ENCODE measurements at regions not wholly inside any gene's neighbourhood (a gene's known extent, or its start where the extent isn't known, plus 50 kb on each side); places are given as distances from the start of the nearest gene placed in this dataset.

GRCh38 chr2:212737392-212738172 is 199.0 kb upstream of the ERBB4 start:
- no peaks in the 10 kb centered on the region for H3K36me3 ChIP-seq
- no peaks in the 10 kb centered on the region for H3K27me3 ChIP-seq
- intact Hi-C loops (cut with DNase I; ENCODE audit: low total_unique reads) (no loop called here), in situ Hi-C loops (cut with MboI; ENCODE audit: low pct_ligation_motif_present in 1 of 4, low pct_unique_long_range_greater_than_20kb in 1 of 4, low sequenced_read_pairs in 3 of 4) (no loop called here)
- TF ChIP-seq EP300 (IDR thresholded peaks at IDR 0.05; ENCODE audit: low read depth) (no peak), CTCF (IDR thresholded peaks at IDR 0.05) (no peak), POLR2AphosphoS5 (IDR thresholded peaks at IDR 0.05) (no peak), POLR2A (IDR thresholded peaks at IDR 0.05) (no peak)
- DNase-seq, result no peak
- H3K4me3 ChIP-seq, result no peak overlapping the region
- 71 to 86% methylated on average over 4 of the region's 4 CpGs for WGBS, 2 donors (ENCODE audit: low coverage in 1 of 2)
- no peaks in the 10 kb centered on the region for H3K9me3 ChIP-seq
- H3K4me1 ChIP-seq, result no peaks in the 10 kb centered on the region
- no peak overlapping the region for H3K27ac ChIP-seq

GRCh38 chr2:212736385-212736726 is 197.8 kb upstream of the ERBB4 start:
- intact Hi-C loops (cut with DNase I; ENCODE audit: low total_unique reads), result no loop called here
- no peaks in the 10 kb centered on the region for H3K9me3 ChIP-seq
- in situ Hi-C loops (cut with MboI; ENCODE audit: low pct_ligation_motif_present in 1 of 4, low pct_unique_long_range_greater_than_20kb in 1 of 4, low sequenced_read_pairs in 3 of 4), result no loop called here

GRCh38 chr2:212733273-212733672 is 194.7 kb upstream of the ERBB4 start:
- Histone ChIP-seq H3K9me3 (no peaks in the 10 kb centered on the region), H3K27ac (no peak overlapping the region), H3K4me1 (no peaks in the 10 kb centered on the region), H3K36me3 (no peaks in the 10 kb centered on the region), H3K4me3 (no peak overlapping the region), H3K27me3 (no peaks in the 10 kb centered on the region)
- TF ChIP-seq POLR2A (IDR thresholded peaks at IDR 0.05) (no peak), EP300 (IDR thresholded peaks at IDR 0.05; ENCODE audit: low read depth) (no peak), CTCF (IDR thresholded peaks at IDR 0.05) (no peak), POLR2AphosphoS5 (IDR thresholded peaks at IDR 0.05) (no peak)
- 55 to 58% methylated on average over 3 to 4 of the region's 4 CpGs for WGBS, 2 donors (ENCODE audit: low coverage in 1 of 2)
- in situ Hi-C loops (cut with MboI; ENCODE audit: low pct_ligation_motif_present in 1 of 4, low pct_unique_long_range_greater_than_20kb in 1 of 4, low sequenced_read_pairs in 3 of 4) (no loop called here), intact Hi-C loops (cut with DNase I; ENCODE audit: low total_unique reads) (no loop called here)
- DNase-seq, result no peak

More at GRCh38 chr2:212736385-212736726, 197.8 kb upstream of the ERBB4 start:
- DNase-seq, result no peak
- H3K27ac ChIP-seq, result no peak overlapping the region
- no peak overlapping the region for H3K4me3 ChIP-seq
- H3K27me3 ChIP-seq, result no peaks in the 10 kb centered on the region
- H3K36me3 ChIP-seq, result no peaks in the 10 kb centered on the region
- H3K4me1 ChIP-seq, result no peaks in the 10 kb centered on the region
- 87% methylated on average over 1 of the region's 1 CpG; no CpG with 5 or more reads in 1 of the 2 donors for WGBS, 2 donors (ENCODE audit: low coverage in 1 of 2)
- TF ChIP-seq POLR2A (IDR thresholded peaks at IDR 0.05), result no peak
- TF ChIP-seq EP300 (IDR thresholded peaks at IDR 0.05; ENCODE audit: low read depth), result no peak
- no peak for TF ChIP-seq CTCF (IDR thresholded peaks at IDR 0.05)
- no peak for TF ChIP-seq POLR2AphosphoS5 (IDR thresholded peaks at IDR 0.05)

GRCh38 chr2:212732860-212733259 is 194.3 kb upstream of the ERBB4 start:
- intact Hi-C loops (cut with DNase I; ENCODE audit: low total_unique reads), result no loop called here
- no peaks in the 10 kb centered on the region for H3K4me1 ChIP-seq
- H3K9me3 ChIP-seq, result no peaks in the 10 kb centered on the region
- 67 to 74% methylated on average over 3 of the region's 3 CpGs for WGBS, 2 donors (ENCODE audit: low coverage in 1 of 2)
- H3K36me3 ChIP-seq, result no peaks in the 10 kb centered on the region
- TF ChIP-seq POLR2A (IDR thresholded peaks at IDR 0.05) (no peak), CTCF (IDR thresholded peaks at IDR 0.05) (no peak), EP300 (IDR thresholded peaks at IDR 0.05; ENCODE audit: low read depth) (no peak), POLR2AphosphoS5 (IDR thresholded peaks at IDR 0.05) (no peak)
- no peak for DNase-seq
- in situ Hi-C loops (cut with MboI; ENCODE audit: low pct_ligation_motif_present in 1 of 4, low pct_unique_long_range_greater_than_20kb in 1 of 4, low sequenced_read_pairs in 3 of 4), result no loop called here
- no peak overlapping the region for H3K4me3 ChIP-seq
- H3K27ac ChIP-seq, result no peak overlapping the region
- no peaks in the 10 kb centered on the region for H3K27me3 ChIP-seq

All from transverse colon (tissue), 4 donors.